GM12873 (cell line): ENCODE measurements at regions not wholly inside any gene's neighbourhood (a gene's known extent, or its start where the extent isn't known, plus 50 kb on each side); places are given as distances from the start of the nearest gene placed in this dataset.

Source experiments
- CTCF ChIP-seq: IDR thresholded peaks from 2 replicates; pipeline ENCODE4 v1.5.1; 2012; ENCODE audit warnings: low read depth, mild to moderate bottlenecking, moderate library complexity, low read length, control low read depth; ENCODE audit not compliant: insufficient read depth; ENCODE audit errors: missing control alignments

- no peak for TF ChIP-seq CTCF
Observed at GRCh38 chr5:18240971-18241370, 606.7 kb downstream of the TAF11L14 start.

- TF ChIP-seq CTCF = no peak
Observed at GRCh38 chr5:18243846-18244245, 609.6 kb downstream of the TAF11L14 start.

- TF ChIP-seq CTCF = no peak
Observed at GRCh38 chr5:18244309-18244708, 610.0 kb downstream of the TAF11L14 start.

- TF ChIP-seq CTCF = no peak
Observed at GRCh38 chr5:18252559-18252958, 618.3 kb downstream of the TAF11L14 start.

GRCh38 chr5:18264126-18264882, 630.0 kb downstream of the TAF11L14 start:
- TF ChIP-seq CTCF = no peak

- no peak for TF ChIP-seq CTCF
Observed at GRCh38 chr5:18270635-18271338, 636.5 kb downstream of the TAF11L14 start.

- TF ChIP-seq CTCF = no peak
Observed at GRCh38 chr5:18276939-18277338, 642.7 kb downstream of the TAF11L14 start.
